Suprapubic skin (tissue), 3 donors: ENCODE measurements at regions not wholly inside any gene's neighbourhood (a gene's known extent, or its start where the extent isn't known, plus 50 kb on each side); places are given as distances from the start of the nearest gene placed in this dataset.

Experiments
- POLR2A ChIP-seq, 2 donors: fragments of 450-650 bp; IDR thresholded peaks; one replicate each; pipeline ENCODE4 v1.6.1; 2017; ENCODE audit warnings: antibody characterized with exemption in 2 of 2, mild to moderate bottlenecking in 2 of 2, moderate library complexity in 2 of 2
- TF ChIP-seq, protein P1 (sequence below), 2 donors: fragments of 200-600 bp in 1 of 2; fragments of 450-650 bp in 1 of 2; sonication (generic) in 1 of 2; IDR thresholded peaks; one replicate each; pipeline ENCODE4 v1.5.1; 2016 to 2019; ENCODE audit warnings: antibody characterized with exemption in 2 of 2, mild to moderate bottlenecking in 1 of 2, moderate library complexity in 1 of 2

DNA sequence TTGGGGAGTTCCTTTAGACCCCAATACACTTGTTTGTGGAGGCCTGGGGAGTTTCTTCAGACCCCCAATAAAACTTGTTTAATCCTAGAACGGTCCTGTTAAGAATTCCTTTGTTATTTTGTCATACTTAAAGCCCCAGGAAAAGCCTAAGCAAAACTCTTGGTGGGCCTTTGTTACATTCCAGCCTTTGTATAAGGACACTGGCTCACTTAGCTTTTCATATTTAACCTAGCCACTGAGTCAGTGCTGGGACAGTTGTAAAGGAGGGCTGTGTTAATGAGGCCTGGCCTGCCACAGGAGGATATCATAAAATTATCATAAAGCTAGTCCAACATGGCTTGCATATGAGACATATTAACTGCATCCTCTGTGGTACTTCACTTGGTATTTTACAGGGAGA lies 760.1 kb downstream of the ZNF385D start:
- TF ChIP-seq POLR2A (IDR thresholded peaks at IDR 0.05) = no peak
- TF ChIP-seq, protein P1, sequence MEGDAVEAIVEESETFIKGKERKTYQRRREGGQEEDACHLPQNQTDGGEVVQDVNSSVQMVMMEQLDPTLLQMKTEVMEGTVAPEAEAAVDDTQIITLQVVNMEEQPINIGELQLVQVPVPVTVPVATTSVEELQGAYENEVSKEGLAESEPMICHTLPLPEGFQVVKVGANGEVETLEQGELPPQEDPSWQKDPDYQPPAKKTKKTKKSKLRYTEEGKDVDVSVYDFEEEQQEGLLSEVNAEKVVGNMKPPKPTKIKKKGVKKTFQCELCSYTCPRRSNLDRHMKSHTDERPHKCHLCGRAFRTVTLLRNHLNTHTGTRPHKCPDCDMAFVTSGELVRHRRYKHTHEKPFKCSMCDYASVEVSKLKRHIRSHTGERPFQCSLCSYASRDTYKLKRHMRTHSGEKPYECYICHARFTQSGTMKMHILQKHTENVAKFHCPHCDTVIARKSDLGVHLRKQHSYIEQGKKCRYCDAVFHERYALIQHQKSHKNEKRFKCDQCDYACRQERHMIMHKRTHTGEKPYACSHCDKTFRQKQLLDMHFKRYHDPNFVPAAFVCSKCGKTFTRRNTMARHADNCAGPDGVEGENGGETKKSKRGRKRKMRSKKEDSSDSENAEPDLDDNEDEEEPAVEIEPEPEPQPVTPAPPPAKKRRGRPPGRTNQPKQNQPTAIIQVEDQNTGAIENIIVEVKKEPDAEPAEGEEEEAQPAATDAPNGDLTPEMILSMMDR (IDR thresholded peaks at IDR 0.05) = no peak
